ENCODE measurements at regions not wholly inside any gene's neighbourhood (a gene's known extent, or its start where the extent isn't known, plus 50 kb on each side); places are given as distances from the start of the nearest gene placed in this dataset.

GRCh38 chr14:44211718-44212117, 295.4 kb downstream of the FSCB start:
- TF ChIP-seq, protein P1, sequence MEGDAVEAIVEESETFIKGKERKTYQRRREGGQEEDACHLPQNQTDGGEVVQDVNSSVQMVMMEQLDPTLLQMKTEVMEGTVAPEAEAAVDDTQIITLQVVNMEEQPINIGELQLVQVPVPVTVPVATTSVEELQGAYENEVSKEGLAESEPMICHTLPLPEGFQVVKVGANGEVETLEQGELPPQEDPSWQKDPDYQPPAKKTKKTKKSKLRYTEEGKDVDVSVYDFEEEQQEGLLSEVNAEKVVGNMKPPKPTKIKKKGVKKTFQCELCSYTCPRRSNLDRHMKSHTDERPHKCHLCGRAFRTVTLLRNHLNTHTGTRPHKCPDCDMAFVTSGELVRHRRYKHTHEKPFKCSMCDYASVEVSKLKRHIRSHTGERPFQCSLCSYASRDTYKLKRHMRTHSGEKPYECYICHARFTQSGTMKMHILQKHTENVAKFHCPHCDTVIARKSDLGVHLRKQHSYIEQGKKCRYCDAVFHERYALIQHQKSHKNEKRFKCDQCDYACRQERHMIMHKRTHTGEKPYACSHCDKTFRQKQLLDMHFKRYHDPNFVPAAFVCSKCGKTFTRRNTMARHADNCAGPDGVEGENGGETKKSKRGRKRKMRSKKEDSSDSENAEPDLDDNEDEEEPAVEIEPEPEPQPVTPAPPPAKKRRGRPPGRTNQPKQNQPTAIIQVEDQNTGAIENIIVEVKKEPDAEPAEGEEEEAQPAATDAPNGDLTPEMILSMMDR (conservative IDR thresholded peaks at IDR 0.05): no peak
- TF ChIP-seq ZFX (IDR thresholded peaks at IDR 0.05): no peak
